Stimulated activated CD8-positive, alpha-beta memory T cell treated with anti-CD3 and anti-CD28 coated beads, Interleukin-12 subunit alpha, Interleukin-12 subunit beta, amount 100 ng/mL, for 1 hour (primary cell): ENCODE measurements at regions not wholly inside any gene's neighbourhood (a gene's known extent, or its start where the extent isn't known, plus 50 kb on each side); places are given as distances from the start of the nearest gene placed in this dataset.

Experiments used
- DNase-seq: peaks from one replicate; pipeline ENCODE4 v3.0.0-alpha.2; 2020; ENCODE audit warnings: low read depth

- no peak for DNase-seq
Observed at GRCh38 chr1:30479575-30479974, 243.8 kb downstream of the MATN1 start.

GRCh38 chr1:30478799-30479563 is 244.4 kb downstream of the MATN1 start:
- DNase-seq: no peak

GRCh38 chr1:30478283-30478682 is 245.1 kb downstream of the MATN1 start:
- DNase-seq: no peak

- DNase-seq: no peak
Observed at GRCh38 chr1:30477588-30477987, 245.8 kb downstream of the MATN1 start.

- no peak for DNase-seq
Observed at GRCh38 chr1:30476911-30477459, 246.4 kb downstream of the MATN1 start.

GRCh38 chr1:30476476-30476875 is 246.9 kb downstream of the MATN1 start:
- no peak for DNase-seq

- no peak for DNase-seq
Observed at GRCh38 chr1:30475966-30476365, 247.4 kb downstream of the MATN1 start.

- no peak for DNase-seq
Observed at GRCh38 chr1:30475201-30475600, 248.2 kb downstream of the MATN1 start.

GRCh38 chr1:30474818-30475200 is 248.6 kb downstream of the MATN1 start:
- no peak for DNase-seq

GRCh38 chr1:30473922-30474817 is 249.2 kb downstream of the MATN1 start:
- no peak for DNase-seq

GRCh38 chr1:30472526-30472925 is 250.9 kb downstream of the MATN1 start:
- DNase-seq: no peak

GRCh38 chr1:30472009-30472408 is 251.4 kb downstream of the MATN1 start:
- no peak for DNase-seq

GRCh38 chr1:30471307-30471706 is 252.1 kb downstream of the MATN1 start:
- no peak for DNase-seq

- no peak for DNase-seq
Observed at GRCh38 chr1:30469426-30469825, 254.0 kb downstream of the MATN1 start.

GRCh38 chr1:30467101-30467500 is 256.3 kb downstream of the MATN1 start:
- DNase-seq: no peak

GRCh38 chr1:30466610-30467009 is 256.8 kb downstream of the MATN1 start:
- DNase-seq: no peak

- DNase-seq: no peak
Observed at GRCh38 chr1:30466026-30466425, 257.4 kb downstream of the MATN1 start.

GRCh38 chr1:30465096-30465495 is 258.3 kb downstream of the MATN1 start:
- no peak for DNase-seq

- DNase-seq: no peak
Observed at GRCh38 chr1:30464187-30464617, 259.2 kb downstream of the MATN1 start.

- no peak for DNase-seq
Observed at GRCh38 chr1:30462826-30463425, 260.5 kb downstream of the MATN1 start.

- no peak for DNase-seq
Observed at GRCh38 chr1:30462166-30462565, 261.2 kb downstream of the MATN1 start.

GRCh38 chr1:30461640-30462039 is 261.7 kb downstream of the MATN1 start:
- no peak for DNase-seq

GRCh38 chr1:30460661-30461060 is 262.7 kb downstream of the MATN1 start:
- no peak for DNase-seq
